ENCODE measurements at regions not wholly inside any gene's neighbourhood (a gene's known extent, or its start where the extent isn't known, plus 50 kb on each side); places are given as distances from the start of the nearest gene placed in this dataset.
A peak's percentile ranks its signal among the peaks of the same experiment; 100 is the strongest.

DNA sequence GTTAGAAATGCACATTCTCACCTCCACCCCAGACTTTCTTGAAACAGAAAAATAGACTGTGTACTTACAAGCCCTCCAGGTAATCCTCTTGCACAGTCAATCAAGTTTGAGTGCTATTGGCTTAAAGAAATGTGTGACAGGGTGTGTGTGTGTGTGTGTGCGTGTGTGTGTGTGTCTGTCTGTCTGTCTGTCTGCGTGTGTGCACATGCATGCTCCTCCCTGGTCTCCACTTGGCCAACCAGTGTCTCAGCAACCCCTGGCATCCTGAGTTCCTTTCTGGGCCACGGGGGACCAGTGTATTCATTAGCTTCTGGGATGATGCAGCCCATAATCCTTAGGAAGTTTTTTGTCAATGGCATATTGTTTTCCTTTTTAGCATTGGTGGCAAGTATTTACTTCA, 128.8 kb upstream of the IL12A start:
- TF ChIP-seq POLR2A (IDR thresholded peaks at IDR 0.05) (no peak), POLR2AphosphoS5 (IDR thresholded peaks at IDR 0.05) (no peak)
- TF ChIP-seq, protein P1, sequence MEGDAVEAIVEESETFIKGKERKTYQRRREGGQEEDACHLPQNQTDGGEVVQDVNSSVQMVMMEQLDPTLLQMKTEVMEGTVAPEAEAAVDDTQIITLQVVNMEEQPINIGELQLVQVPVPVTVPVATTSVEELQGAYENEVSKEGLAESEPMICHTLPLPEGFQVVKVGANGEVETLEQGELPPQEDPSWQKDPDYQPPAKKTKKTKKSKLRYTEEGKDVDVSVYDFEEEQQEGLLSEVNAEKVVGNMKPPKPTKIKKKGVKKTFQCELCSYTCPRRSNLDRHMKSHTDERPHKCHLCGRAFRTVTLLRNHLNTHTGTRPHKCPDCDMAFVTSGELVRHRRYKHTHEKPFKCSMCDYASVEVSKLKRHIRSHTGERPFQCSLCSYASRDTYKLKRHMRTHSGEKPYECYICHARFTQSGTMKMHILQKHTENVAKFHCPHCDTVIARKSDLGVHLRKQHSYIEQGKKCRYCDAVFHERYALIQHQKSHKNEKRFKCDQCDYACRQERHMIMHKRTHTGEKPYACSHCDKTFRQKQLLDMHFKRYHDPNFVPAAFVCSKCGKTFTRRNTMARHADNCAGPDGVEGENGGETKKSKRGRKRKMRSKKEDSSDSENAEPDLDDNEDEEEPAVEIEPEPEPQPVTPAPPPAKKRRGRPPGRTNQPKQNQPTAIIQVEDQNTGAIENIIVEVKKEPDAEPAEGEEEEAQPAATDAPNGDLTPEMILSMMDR (IDR thresholded peaks at IDR 0.05 in 8 of 11, conservative IDR thresholded peaks at IDR 0.05 in 3 of 11): no peak
- H3K4me3 ChIP-seq: no peak overlapping the region
- H3K4me1 ChIP-seq: peaks cover 10 to 51% (median 33%) of the 10 kb centered on the region in 6 donors
- intact Hi-C loops (cut with DNase I; ENCODE audit: low total_unique reads): no loop called here
- H3K36me3 ChIP-seq: no peaks in the 10 kb centered on the region
- 45 to 77% (median 58%) methylated on average over 3 of the region's 3 CpGs for WGBS, 5 donors
- H3K27ac ChIP-seq: no peak overlapping the region
- H3K27me3 ChIP-seq (replicated peaks in 1 of 7): no peaks in the 10 kb centered on the region
- DNase-seq: no peak
- H3K9me3 ChIP-seq: no peaks in the 10 kb centered on the region

DNA sequence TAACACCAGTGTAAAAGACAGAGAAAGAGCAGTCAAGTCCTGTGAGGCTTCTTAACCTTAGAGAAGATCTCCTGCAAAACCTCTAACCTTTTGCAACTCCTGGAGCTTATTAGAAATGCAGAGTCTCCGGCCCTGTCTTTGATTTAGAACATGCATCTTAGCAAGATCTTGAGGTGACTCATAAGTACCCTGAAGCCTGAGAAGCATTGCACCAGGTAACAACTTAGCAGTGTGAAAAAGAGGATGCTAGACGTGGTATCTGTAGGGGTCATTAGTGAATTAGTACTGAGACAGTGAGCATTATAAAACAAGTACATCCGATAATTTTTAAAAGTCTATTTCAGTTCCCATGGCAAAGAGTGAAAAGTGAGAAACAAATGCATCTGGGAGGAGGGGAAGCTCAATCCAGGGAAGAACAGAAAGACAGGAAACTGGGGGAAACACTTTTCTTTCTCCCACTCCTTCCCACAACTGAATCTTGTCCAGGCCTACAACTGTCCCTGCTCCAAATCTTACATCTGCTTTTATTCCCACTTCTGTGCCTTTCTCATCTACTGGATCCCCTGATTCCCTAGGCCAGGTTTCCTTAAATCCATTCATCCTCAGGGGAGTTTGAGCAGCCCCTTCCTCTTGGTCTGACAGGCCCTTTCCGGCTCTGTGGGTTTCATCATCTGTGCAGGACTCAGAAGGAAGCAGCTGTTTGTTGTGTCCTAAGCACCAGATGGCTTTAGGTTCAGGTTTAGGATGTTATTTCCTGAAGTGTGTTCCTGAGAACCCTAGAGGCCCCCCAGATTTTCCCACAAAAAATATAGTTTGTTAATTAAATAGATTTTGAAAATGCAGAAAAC, 128.1 kb upstream of the IL12A start:
- H3K27ac ChIP-seq: peak overlapping the region in 3 of 8 donors; percentile 15 to 32 (median 20)
- H3K4me3 ChIP-seq: no peak overlapping the region
- H3K27me3 ChIP-seq (replicated peaks in 1 of 7): no peaks in the 10 kb centered on the region
- no peaks in the 10 kb centered on the region for H3K36me3 ChIP-seq
- peaks cover 10 to 45% (median 33%) of the 10 kb centered on the region in 6 donors for H3K4me1 ChIP-seq
- TF ChIP-seq POLR2A (IDR thresholded peaks at IDR 0.05) (no peak), POLR2AphosphoS5 (IDR thresholded peaks at IDR 0.05) (no peak)
- TF ChIP-seq, protein P1 (IDR thresholded peaks at IDR 0.05 in 8 of 11, conservative IDR thresholded peaks at IDR 0.05 in 3 of 11): no peak
- no peaks in the 10 kb centered on the region for H3K9me3 ChIP-seq
- DNase-seq: no peak
- WGBS, 5 donors: 33 to 46% (median 41%) methylated on average over 4 of the region's 4 CpGs
- intact Hi-C loops (cut with DNase I; ENCODE audit: low total_unique reads): no loop called here

DNA sequence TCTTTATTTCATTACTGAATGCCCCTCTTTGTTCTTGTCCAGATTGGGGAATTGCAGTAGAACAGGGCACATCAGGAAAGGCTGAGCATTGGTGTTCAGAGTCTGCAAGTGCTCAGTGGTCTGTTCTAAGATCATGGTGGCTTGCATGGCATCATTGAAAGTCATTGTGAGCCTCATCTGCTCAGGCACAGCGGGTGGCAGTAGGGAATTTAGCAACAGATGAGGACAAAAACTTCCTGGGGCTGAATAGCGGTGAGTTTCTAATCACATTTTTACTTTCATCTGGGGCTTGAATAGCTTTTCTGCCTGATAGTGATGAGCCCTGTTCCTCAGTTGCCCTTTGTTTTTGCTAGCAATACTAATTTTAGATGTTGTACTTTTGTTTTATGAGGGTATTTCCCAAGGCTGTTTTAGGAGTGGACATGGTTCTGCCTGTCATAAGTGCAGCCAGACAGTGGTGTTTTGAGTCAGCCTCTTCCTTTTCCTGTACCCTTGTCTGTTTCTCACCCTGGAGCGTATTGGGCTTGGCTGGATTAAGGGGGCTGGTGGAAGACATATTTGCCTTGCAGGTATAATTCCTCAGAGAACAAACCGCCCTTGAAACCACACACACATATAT, 127.2 kb upstream of the IL12A start:
- peak overlapping the region in 3 of 8 donors; percentile 9 to 32 (median 15) for H3K27ac ChIP-seq
- intact Hi-C loops (cut with DNase I; ENCODE audit: low total_unique reads): no loop called here
- no peaks in the 10 kb centered on the region for H3K36me3 ChIP-seq

More for the DNA sequence above, 127.2 kb upstream of the IL12A start:
- Histone ChIP-seq H3K4me1 (peaks cover 10 to 41% (median 28%) of the 10 kb centered on the region in 6 donors), H3K9me3 (no peaks in the 10 kb centered on the region), H3K4me3 (no peak overlapping the region), H3K27me3 (replicated peaks in 1 of 7) (no peaks in the 10 kb centered on the region)
- 26 to 52% (median 39%) methylated on average over 4 of the region's 4 CpGs for WGBS, 5 donors
- DNase-seq: no peak
- TF ChIP-seq, protein P1 (IDR thresholded peaks at IDR 0.05 in 8 of 11, conservative IDR thresholded peaks at IDR 0.05 in 3 of 11): no peak
- no peak for TF ChIP-seq POLR2A (IDR thresholded peaks at IDR 0.05)
- no peak for TF ChIP-seq POLR2AphosphoS5 (IDR thresholded peaks at IDR 0.05)

Data from spleen (tissue), 11 donors.